HG02642 (cell line): ENCODE measurements at regions not wholly inside any gene's neighbourhood (a gene's known extent, or its start where the extent isn't known, plus 50 kb on each side); places are given as distances from the start of the nearest gene placed in this dataset.
"Not testable (repeated sequence)": the region's sequence is repeated elsewhere in the genome, so short reads cannot be mapped to it uniquely, and the experiment has no call there.

Experiments
- ATAC-seq: cut with Tn5 transposase; IDR thresholded peaks from one replicate; pipeline ENCODE4 v1.9.1; 2021; ENCODE audit warnings: mild to moderate bottlenecking; ENCODE audit not compliant: unreplicated experiment, poor library complexity

GRCh38 chr5:118126159-118126558 lies 862.2 kb downstream of the DTWD2 start:
- ATAC-seq: no peak

- ATAC-seq: no peak
Measured at GRCh38 chr5:118125687-118126086, 862.7 kb downstream of the DTWD2 start.

GRCh38 chr5:118121258-118121657 lies 867.1 kb downstream of the DTWD2 start:
- no peak for ATAC-seq

- no peak for ATAC-seq
Measured at GRCh38 chr5:118115791-118116190, 872.6 kb downstream of the DTWD2 start.

- ATAC-seq: no peak
Measured at GRCh38 chr5:118111956-118112355, 876.4 kb downstream of the DTWD2 start.

- ATAC-seq: not testable (repeated sequence)
Measured at GRCh38 chr5:118107246-118107645, 881.1 kb downstream of the DTWD2 start.

GRCh38 chr5:118098716-118099115 lies 889.6 kb downstream of the DTWD2 start:
- ATAC-seq: no peak

GRCh38 chr5:118095115-118095514 lies 893.2 kb downstream of the DTWD2 start:
- no peak for ATAC-seq

GRCh38 chr5:118088448-118088847 lies 899.9 kb downstream of the DTWD2 start:
- no peak for ATAC-seq

- no peak for ATAC-seq
Measured at GRCh38 chr5:118076490-118076889, 911.9 kb downstream of the DTWD2 start.

- no peak for ATAC-seq
Measured at GRCh38 chr5:118070041-118070440, 918.3 kb downstream of the DTWD2 start.

- no peak for ATAC-seq
Measured at GRCh38 chr5:118069452-118069851, 918.9 kb downstream of the DTWD2 start.

- no peak for ATAC-seq
Measured at GRCh38 chr5:118068886-118069285, 919.5 kb downstream of the DTWD2 start.

GRCh38 chr5:118063836-118064235 lies 924.5 kb downstream of the DTWD2 start:
- not testable (repeated sequence) for ATAC-seq

- no peak for ATAC-seq
Measured at GRCh38 chr5:118060833-118061232, 927.5 kb downstream of the DTWD2 start.

- ATAC-seq: no peak
Measured at GRCh38 chr5:118052503-118052902, 935.8 kb downstream of the DTWD2 start.

GRCh38 chr5:118044169-118044568 lies 944.2 kb downstream of the DTWD2 start:
- no peak for ATAC-seq

GRCh38 chr5:118043531-118043930 lies 944.8 kb downstream of the DTWD2 start:
- no peak for ATAC-seq

GRCh38 chr5:118042076-118042475 lies 946.3 kb downstream of the DTWD2 start:
- no peak for ATAC-seq

GRCh38 chr5:118040496-118040895 lies 947.9 kb downstream of the DTWD2 start:
- no peak for ATAC-seq

- no peak for ATAC-seq
Measured at GRCh38 chr5:118033686-118034338, 954.5 kb downstream of the DTWD2 start.

- ATAC-seq: no peak
Measured at GRCh38 chr5:118029807-118030206, 958.5 kb downstream of the DTWD2 start.

- no peak for ATAC-seq
Measured at GRCh38 chr5:118022062-118022461, 966.3 kb downstream of the DTWD2 start.
